ENCODE measurements at regions not wholly inside any gene's neighbourhood (a gene's known extent, or its start where the extent isn't known, plus 50 kb on each side); places are given as distances from the start of the nearest gene placed in this dataset.

- Histone ChIP-seq H3K36me3 (ENCODE audit: insufficient read depth, low read length) (no peaks in the 10 kb centered on the region), H3K9me2 (replicated peaks; ENCODE audit: low read depth, low read length) (no peaks in the 10 kb centered on the region), H3K79me2 (ENCODE audit: insufficient read depth, low read length) (no peaks in the 10 kb centered on the region), H4K20me1 (ENCODE audit: insufficient read depth, low read length, poor library complexity, severe bottlenecking) (no peaks in the 10 kb centered on the region), H3K27me3 (ENCODE audit: insufficient read depth, low read length, poor library complexity, severe bottlenecking) (no peaks in the 10 kb centered on the region), H3F3A (ENCODE audit: low read depth) (no peaks in the 10 kb centered on the region), H3K4me2 (ENCODE audit: low read depth, low read length, poor library complexity, severe bottlenecking) (no peak overlapping the region), H3K9ac (ENCODE audit: low read depth, low read length, poor library complexity, severe bottlenecking) (no peak overlapping the region), H2AFZ (ENCODE audit: low read length) (no peak overlapping the region), H3K9me3 (ENCODE audit: insufficient read depth, low read depth, low read length) (0 out of 2 replicates have a peak, but pooled peaks cover 3% of the 10 kb centered on the region), H3K4me1 (ENCODE audit: insufficient read depth, low read length, poor library complexity, severe bottlenecking) (no peaks in the 10 kb centered on the region), H3K4me3 (ENCODE audit: low read length, poor library complexity, severe bottlenecking) (no peak overlapping the region)
- TF ChIP-seq CTCF (conservative IDR thresholded peaks at IDR 0.05; ENCODE audit: low read length) (no peak), EZH2phosphoT487 (IDR thresholded peaks at IDR 0.05; ENCODE audit: borderline replicate concordance) (no peak)
These were observed 154.6 kb downstream of the BRD1 start for GRCh38 chr22:49673048-49673447.

- no peak overlapping the region for H3K4me2 ChIP-seq (ENCODE audit: low read depth, low read length, poor library complexity, severe bottlenecking)
- H3F3A ChIP-seq (ENCODE audit: low read depth): no peaks in the 10 kb centered on the region
- no peaks in the 10 kb centered on the region for H3K27me3 ChIP-seq (ENCODE audit: insufficient read depth, low read length, poor library complexity, severe bottlenecking)
- H2AFZ ChIP-seq (ENCODE audit: low read length): no peak overlapping the region
- no peaks in the 10 kb centered on the region for H3K79me2 ChIP-seq (ENCODE audit: insufficient read depth, low read length)
- H3K9me3 ChIP-seq (ENCODE audit: insufficient read depth, low read depth, low read length): 0 out of 2 replicates have a peak, but pooled peaks cover 3% of the 10 kb centered on the region
- H4K20me1 ChIP-seq (ENCODE audit: insufficient read depth, low read length, poor library complexity, severe bottlenecking): no peaks in the 10 kb centered on the region
- no peaks in the 10 kb centered on the region for H3K4me1 ChIP-seq (ENCODE audit: insufficient read depth, low read length, poor library complexity, severe bottlenecking)
- no peaks in the 10 kb centered on the region for H3K36me3 ChIP-seq (ENCODE audit: insufficient read depth, low read length)
- no peak for TF ChIP-seq EZH2phosphoT487 (IDR thresholded peaks at IDR 0.05; ENCODE audit: borderline replicate concordance)
- no peak for TF ChIP-seq CTCF (conservative IDR thresholded peaks at IDR 0.05; ENCODE audit: low read length)
- no peak overlapping the region for H3K9ac ChIP-seq (ENCODE audit: low read depth, low read length, poor library complexity, severe bottlenecking)
- no peak overlapping the region for H3K4me3 ChIP-seq (ENCODE audit: low read length, poor library complexity, severe bottlenecking)
- no peaks in the 10 kb centered on the region for H3K9me2 ChIP-seq (replicated peaks; ENCODE audit: low read depth, low read length)
These were observed 155.6 kb downstream of the BRD1 start for GRCh38 chr22:49672014-49672516.

- Histone ChIP-seq H3K9ac (ENCODE audit: low read depth, low read length, poor library complexity, severe bottlenecking) (no peak overlapping the region), H3K4me1 (ENCODE audit: insufficient read depth, low read length, poor library complexity, severe bottlenecking) (no peaks in the 10 kb centered on the region), H3F3A (ENCODE audit: low read depth) (no peaks in the 10 kb centered on the region), H3K4me2 (ENCODE audit: low read depth, low read length, poor library complexity, severe bottlenecking) (no peak overlapping the region), H3K9me2 (replicated peaks; ENCODE audit: low read depth, low read length) (no peaks in the 10 kb centered on the region), H3K79me2 (ENCODE audit: insufficient read depth, low read length) (no peaks in the 10 kb centered on the region), H4K20me1 (ENCODE audit: insufficient read depth, low read length, poor library complexity, severe bottlenecking) (no peaks in the 10 kb centered on the region), H3K27me3 (ENCODE audit: insufficient read depth, low read length, poor library complexity, severe bottlenecking) (no peaks in the 10 kb centered on the region), H3K36me3 (ENCODE audit: insufficient read depth, low read length) (no peaks in the 10 kb centered on the region), H3K4me3 (ENCODE audit: low read length, poor library complexity, severe bottlenecking) (no peak overlapping the region), H2AFZ (ENCODE audit: low read length) (no peak overlapping the region), H3K9me3 (ENCODE audit: insufficient read depth, low read depth, low read length) (0 out of 2 replicates have a peak, but pooled peaks cover 3% of the 10 kb centered on the region)
- no peak for TF ChIP-seq CTCF (conservative IDR thresholded peaks at IDR 0.05; ENCODE audit: low read length)
- no peak for TF ChIP-seq EZH2phosphoT487 (IDR thresholded peaks at IDR 0.05; ENCODE audit: borderline replicate concordance)
These were observed 156.2 kb downstream of the BRD1 start for GRCh38 chr22:49671331-49672013.
